HG03460 (cell line): ENCODE measurements at regions not wholly inside any gene's neighbourhood (a gene's known extent, or its start where the extent isn't known, plus 50 kb on each side); places are given as distances from the start of the nearest gene placed in this dataset.

Experiments
- ATAC-seq: cut with Tn5 transposase; IDR thresholded peaks from one replicate; pipeline ENCODE4 v1.9.1; 2021; ENCODE audit not compliant: unreplicated experiment

DNA sequence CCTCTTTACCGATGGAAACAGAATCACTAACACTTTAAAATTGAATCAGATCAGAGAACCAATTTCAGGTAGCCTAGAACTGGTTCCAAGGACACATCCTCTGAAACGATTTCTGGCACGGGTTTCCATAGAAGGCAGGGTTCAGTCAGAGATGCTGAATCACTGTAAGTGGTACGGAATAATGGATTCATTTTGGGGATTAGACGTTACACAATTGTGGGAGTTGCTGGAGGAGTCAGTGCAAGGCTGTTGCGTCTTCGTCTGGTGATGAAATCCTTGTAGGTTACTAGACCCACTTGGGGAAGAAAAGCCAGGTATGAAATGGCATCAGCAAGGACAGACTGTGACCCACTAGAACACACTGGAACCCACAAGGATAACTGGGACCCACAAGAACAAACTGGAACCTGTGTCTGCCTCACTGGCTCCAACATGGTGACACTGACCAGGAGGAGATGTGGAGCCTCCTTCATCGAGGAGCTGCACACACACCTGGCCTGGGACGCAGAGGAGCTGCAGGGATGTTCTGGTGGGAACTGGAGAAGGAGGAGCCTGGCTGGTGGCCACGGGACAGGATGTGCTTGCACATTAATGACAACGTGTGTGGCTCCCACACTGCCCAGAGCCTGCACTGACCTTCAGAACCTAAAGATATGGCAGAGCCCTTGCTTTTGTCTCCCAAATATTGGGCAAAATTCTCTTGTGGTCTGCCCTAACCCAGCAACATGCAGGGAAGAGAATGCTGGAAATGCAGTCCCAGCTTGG, 105.1 kb downstream of the TRAPPC11 start:
- no peak for ATAC-seq

DNA sequence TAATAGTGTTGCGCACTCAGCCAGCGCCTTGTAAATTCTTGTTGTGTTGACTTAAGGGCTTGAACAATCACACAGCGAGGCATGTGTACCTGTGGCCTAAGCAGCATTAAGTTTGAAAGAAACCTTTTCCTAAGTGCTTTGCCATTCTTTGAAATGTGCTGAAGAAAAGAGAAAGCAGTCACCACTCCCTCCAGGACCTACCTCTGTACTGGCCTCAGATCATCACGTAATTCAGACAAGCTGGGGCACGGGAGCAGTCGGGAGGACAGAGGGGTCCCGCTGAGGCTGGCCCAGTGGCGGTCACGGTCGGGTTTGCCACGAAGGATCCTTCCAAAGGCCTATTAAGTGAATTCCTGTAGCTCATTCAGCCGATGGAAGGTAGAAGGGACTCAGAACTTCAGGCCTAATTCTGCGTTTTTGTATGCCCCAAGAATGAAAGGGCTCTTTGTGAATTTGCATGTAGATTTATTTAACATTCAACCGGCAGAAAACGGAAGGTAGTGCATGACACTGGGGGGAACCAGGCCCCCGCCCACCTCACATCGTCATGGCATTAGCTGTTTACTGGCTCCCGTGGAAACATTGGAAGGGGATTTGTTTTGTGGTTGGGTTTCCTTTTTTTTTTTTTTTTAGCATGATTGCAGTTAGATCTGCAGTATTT, 106.3 kb downstream of the TRAPPC11 start:
- no peak for ATAC-seq

DNA sequence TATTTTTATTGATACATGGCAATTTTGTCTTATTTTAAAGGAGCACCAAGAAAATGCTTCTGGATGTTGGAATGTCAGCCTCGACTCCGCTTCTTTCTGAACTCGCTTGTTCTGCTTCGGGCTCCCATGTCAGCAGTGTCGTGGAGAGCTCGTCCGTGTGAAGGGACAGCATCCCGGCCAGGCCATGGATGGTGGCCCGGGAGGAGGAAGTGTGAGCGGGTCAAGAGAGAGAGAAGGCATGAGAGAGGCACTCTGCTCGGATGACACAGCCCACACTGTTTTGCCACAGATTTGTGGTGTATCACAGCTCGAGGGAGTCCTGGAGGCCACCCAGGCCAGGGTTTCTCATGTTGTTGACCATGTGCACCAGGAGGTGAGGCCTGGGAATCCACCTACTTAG, 107.0 kb downstream of the TRAPPC11 start:
- no peak for ATAC-seq

DNA sequence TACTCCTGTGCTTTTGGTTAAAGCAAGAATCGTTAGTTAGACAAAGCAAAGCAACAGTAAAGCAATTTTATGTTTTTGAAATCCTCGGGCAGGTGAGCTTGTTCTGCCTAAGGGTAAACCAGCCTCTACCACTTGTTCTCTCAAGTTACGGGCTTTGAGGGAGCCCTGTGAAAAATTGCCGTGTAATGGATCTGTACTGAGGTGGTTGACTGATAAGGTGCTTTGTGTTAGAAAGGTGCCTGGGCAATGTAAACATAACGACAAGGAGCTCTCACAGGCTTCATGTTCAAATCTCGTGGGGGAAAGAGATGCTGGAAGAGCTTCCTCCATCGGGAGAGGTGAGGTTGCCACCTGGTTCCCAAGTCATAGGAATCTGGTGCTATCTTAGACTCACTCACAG, 111.8 kb downstream of the TRAPPC11 start:
- ATAC-seq, result no peak

DNA sequence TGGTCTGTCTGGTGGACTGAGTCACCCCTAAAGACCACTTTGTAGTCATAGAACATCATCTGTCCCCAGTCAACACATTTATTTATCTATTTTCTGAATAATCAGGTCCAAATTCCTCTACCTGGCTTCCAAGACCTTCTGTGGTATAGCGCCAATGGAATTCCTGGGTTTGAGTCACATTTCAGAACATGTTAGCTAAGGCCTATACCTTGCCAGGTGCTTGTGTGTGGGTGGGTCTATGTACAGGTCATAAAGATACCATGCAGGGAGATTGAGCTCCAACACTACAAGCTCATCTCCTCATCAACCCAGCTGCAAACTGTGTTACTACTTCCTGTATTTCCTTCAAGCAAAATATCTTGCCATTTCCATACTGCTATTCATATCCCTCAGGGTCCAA, 113.3 kb downstream of the TRAPPC11 start:
- ATAC-seq, result no peak

DNA sequence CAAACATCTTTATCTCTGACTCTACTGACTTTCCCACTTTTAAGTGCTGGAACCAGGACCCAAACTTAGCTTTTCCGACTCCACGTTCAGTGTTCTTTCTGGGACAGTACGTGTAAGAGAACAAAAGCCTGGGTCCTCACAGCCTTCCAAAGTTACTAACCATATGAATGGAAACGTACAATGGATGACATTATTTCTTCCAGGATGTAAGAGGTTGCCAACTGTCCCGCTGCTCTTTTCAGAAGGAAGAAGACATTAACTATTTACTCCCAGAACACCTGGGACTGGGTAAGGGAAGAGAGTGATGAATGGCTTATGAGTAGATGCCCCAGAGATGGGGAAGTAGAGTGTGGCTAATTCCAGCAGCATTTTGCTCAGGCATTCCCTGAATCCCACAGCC, 114.7 kb downstream of the TRAPPC11 start:
- ATAC-seq, result no peak

DNA sequence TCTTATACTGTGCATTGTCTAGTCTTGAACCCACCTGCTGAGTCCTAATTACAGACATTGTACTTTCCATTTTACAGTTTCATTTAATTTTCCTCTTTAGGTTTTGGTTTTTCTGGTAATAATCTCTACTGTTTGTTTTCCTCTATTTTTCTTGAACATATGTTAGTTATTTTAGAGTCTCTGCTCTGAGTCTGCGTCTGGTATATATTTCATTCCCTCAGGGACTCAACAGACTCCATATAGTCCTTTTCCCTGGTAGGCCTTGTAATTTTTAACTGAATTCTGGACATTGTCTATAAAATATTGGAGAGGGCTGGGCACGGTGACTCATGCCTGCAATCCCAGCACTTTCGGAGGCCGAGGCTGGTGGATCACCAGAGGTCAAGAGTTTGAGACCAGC, 121.8 kb upstream of the STOX2 start:
- no peak for ATAC-seq

DNA sequence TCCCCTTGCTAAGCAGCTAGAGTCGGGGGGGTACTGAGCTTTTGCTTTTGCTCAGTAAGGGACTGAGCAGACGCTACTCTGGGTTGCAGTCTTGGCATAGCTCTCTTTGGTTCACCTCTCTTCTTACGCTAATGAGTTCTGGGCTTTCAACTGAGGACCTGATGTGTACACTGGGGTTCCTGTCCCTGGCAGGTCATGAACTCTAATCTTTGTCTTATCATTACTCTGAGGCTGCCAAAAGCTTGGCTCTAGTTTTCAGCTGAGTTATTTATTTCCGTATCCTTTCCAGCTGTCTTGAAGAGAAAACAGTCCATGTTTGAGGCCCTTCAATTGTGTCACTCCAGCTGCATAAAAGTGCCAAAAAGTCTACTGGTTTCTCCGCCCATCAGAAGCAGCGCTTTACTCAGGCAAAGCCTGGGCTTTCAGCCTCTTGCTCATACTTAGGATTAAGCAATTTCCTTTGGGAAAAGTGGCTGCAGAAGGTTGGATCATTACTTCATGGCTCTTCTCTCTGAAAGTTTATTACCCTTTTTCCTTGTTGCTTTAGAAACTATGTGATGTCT, 121.0 kb upstream of the STOX2 start:
- no peak for ATAC-seq

DNA sequence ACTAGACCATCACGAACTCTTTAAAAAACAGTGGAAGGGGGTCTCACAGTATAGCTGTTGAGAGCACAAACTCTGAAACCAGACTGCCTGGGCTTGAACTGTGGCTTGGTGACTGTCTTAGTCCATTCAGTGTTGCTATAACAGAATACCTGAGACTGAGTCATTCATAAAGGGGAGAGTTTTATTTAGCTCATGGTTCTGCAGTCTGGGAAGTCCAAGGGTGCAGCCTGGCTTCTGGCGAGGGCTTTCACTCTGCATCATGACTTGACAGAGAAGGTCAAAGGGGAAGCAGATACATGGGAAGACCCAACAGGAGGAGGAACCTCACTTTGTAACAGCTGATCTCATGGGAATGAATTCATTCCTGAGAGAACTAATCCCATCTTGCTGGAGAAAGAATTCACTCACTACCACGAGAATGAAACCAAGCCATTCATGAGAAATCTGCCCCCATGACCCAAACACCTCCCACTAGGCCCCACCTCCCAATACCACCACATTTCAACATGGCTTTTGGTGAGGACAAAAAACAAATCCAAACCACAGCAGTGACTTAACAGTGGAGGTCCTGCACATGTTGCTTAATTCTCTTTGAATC, 116.7 kb upstream of the STOX2 start:
- ATAC-seq, result no peak

DNA sequence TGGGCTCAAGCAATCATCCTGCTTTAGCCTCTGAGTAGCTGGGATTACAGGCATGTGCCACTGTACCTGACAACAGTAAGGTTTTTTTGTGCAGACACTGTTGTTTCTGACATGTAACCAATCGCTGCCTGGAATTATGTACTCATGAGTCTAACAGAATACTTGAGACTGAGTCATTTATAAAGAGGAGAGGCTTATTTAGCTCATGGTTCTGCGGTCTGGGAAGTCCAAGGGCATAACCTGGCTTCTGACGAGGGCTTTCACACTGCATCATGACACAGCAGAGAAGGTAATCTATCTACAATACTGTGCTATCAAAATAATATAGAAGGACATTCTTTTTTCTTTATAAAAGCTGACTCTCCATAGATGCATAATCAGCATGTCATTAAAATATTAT, 115.5 kb upstream of the STOX2 start:
- ATAC-seq, result no peak

DNA sequence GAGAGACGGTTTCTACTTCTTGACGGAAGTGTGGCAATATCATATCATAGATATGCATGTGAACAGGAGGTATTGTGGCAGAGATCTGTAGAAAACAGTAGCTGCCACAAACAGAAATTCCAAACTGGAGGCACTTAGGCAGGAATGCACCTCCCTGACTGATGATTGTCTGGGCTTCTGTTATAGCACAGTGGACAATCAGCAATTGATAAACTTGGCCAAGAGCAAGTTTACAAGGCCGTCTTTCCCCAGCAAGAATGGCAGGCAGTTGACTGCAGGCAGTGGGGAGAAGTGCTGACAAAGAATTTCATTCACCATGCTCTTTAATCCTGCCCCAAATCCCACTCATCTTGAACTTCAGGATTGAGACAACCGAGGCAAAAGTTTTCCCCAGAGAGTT, 114.4 kb upstream of the STOX2 start:
- no peak for ATAC-seq

DNA sequence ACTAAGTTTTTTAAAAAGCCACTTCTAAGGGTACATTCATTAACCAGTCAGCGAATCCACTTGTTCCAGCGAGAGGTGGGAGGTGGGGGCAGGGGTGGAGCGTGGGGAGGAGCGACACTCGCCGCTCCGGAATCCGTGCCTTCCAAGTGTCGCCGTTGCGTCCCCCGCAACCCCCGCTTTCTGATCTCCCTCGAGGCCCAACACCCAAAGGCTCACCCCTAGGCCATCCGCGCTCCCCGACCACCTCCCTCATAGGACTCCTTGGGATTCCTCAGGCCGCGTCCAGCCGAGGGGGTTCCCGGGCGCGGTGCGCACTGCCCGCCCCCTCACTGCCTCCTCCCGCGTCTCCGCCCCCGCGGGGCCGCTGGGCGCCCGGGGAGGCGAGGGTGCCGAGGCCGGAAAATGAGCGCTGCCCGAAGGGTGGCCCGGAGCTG, 108.1 kb upstream of the STOX2 start:
- ATAC-seq, result no peak

DNA sequence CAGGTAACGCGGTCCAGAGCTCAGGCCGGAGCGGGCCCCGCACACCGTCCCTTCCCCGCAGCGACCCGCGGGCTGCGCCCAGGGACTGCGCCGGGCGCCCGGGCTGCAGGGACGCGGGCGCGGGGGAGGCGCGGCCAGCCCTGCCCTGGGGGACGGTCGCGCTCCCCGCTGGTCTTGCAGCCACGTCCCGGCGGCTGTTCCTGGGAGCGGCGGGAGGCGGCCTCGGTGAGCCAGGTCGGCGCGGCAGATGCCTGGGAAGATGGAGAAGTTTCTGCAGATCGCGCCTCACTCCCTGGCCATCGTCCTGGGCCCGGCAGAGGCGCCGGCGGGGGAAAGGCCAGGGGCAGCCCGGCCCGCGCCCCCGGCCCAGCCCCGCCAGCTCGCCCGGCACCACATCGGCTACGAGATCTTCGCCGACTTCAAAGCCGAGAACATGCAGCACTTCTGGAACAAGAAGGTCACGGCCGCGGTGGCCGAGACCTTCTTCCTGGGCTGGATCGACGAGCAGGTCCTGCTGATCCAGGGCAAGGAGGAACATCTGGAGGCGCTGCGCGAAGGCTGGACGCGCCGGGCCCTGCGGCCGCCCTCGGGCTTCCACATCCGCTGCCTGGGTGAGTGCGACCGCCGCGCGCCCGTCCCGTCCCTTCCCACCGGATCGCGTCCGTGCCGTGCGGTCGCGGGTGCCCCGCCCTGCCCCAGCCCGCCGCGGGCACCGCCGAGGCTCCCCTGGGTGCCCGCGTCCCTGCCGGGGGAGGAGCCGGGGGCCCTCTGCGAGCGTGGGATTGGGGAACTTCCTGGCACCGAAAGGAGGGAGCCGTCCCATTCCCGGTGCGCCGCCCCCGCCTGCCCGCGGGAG, 107.4 kb upstream of the STOX2 start:
- no peak for ATAC-seq

DNA sequence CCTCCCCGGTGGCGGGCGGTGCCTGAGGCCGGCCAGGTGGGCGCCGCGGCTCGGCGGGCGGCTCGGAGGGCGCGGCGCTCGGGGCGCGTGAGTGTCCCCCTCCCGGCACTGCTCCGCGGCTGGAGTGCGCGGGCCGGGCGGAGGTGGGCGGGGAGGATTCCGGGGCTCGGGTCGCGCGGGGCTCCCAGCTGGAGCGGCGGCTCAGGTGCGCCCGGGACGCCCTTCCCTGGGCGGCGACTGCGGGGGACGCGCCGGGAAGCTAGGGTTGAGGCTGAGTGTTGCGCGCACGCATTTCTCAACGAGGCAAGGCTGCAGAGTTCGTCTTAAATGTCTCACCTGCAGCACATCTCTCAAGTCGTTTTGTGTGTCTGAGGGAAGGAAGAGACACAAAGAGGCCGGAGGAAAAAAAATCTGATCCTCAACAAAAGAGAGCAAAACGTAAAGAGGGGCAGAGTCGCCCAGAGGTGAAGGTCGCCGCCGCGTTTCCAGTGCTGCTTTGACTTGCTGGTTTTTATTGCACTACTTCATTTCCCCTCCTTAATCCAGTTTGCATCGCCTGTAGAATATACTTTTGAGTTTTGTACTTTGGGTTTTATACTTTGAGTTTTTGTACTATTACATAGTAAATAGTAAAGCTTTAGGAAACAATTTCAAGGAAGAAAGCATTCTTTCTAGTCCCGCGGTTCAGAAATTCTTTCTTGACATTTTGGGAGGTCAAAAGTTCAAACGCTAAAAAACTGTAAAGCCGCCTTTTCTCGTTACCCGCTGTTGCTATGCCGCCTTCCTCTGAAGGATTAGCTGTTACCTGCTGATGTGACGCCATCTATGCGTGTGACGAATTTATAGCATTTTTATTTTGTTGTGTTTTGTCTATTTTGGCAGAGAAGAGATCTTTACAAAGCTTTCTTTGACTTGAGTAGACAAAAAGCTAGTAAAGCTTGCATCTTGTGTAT, 106.5 kb upstream of the STOX2 start:
- ATAC-seq, result no peak

DNA sequence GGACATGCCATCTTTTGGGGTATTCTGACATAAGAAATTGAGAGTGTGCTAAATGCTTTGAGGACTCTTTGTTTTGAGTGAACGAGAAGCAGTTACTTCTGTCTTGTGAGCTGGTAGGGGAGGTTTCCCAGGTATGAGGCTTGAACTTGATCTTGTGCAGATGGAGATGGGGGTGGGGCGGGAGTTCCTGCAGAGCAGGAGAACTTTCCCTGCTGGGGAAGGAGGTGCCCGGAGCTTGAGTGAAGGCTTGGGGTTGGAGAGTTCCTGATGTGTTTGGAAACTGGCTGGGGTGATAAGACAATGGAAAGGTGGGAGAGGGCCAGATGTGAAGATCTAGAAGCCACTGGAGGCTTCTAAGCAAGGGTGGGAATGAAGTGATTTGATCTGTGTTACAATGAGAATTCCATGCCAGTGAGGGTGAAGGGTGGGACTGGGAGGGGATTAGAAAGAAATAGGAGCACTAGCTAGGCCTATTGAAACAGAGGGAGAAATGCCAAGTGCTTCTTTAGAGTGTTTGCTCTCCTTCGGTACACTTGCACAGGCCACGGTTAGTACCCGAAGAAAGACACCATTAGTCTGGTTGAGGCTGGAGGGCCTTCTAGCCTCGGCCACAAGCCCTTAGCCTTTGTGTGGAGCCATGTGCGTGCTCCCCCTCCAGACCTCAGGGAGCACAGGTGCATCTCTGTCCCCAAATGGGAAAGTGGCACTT, 103.5 kb upstream of the STOX2 start:
- no peak for ATAC-seq

DNA sequence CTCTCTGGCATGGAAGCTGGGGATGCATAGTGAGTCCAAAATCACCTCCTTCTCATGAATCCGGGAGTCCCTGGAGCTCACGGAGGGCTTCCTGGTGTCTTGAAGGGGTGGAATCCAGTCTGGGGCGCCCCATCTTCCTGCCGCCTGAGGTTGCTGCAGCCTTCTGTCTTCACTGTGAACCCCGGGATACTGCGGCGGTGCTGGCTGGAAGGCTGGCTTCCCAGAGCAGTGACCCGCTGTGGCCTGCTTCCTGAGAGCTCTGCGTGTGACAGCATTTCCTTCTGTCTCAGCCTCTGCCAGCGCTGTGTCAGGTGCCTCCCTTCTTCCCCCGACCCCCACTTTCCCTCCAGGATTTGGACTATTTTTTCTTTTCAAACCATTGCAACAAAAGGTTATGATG, 98.8 kb upstream of the STOX2 start:
- no peak for ATAC-seq

DNA sequence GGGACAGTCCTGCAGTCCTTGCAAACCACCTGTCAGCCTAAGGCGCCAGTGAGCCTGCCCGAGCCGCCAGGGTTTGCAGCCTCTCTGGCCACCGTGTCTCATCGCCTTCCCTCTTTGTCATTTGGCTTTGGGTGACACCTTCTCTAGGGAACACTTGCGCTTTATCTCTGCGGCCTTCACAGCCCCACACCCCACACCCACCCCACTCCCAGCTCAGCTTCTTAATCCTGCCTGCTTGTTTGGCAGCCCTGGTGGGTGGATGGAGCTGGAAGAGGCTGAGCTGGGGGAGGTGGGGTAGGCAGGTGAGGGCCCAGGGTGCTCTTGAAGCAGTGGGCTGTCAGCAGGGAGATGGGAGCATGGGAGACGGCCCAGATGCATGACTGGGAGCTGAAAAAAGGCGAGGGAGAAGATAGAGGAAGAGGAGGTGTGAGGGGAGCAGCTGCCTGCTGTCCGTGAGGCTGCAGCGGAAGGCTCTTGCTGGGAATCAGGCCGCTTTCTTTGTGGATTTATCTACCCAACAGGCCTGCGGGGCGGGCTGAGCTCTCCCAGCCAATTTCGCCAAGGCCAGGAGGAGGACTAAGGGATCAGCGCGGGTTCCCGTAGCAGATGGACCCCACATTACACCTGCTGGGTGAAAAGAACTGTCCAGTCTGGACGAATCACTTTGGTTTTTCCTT, 97.5 kb upstream of the STOX2 start:
- no peak for ATAC-seq

DNA sequence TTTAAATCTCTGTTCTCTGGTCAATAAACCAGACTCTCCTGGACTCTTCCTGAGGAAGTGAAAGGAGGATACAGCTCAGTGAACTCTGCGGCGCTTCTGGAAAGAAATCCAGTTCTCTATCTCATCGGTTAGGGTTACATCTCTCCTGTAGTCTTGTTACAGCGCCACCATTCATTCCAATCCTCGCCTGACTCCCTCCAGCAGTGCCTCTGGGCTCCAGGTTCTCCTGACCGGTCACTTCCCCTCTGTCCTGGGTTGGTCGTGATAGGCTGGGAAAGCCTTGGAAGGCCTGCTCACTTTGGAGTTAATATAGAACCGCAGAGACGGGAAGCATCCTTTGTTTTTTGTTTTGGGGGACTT, 97.0 kb upstream of the STOX2 start:
- ATAC-seq, result no peak

DNA sequence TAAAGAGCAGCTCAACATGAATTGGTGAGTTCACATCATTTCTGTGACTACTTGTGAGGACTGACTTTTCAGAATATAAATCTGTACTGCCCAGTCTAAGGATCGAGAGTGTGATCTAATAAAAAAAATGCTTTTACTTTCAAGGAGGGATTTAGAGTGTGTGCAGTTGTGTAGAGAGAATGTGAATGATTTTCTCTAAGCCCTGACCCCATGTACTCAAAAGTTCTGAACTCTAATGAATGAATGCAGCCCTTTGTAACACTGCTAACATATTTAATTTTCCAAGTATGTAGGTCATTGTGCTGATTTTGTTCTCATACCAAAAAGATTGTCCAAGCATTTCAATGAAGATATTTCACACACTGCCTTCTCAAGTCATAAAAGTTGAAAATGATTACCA, 92.5 kb upstream of the STOX2 start:
- ATAC-seq, result no peak
